ENCODE measurements at regions not wholly inside any gene's neighbourhood (a gene's known extent, or its start where the extent isn't known, plus 50 kb on each side); places are given as distances from the start of the nearest gene placed in this dataset.

- Mint-ChIP-seq H3K4me1 (peaks cover 0 to 2% (median 0%) of the 10 kb centered on the region in 3 donors), H3K27ac (peak overlapping the region in 1 of 6 donors; percentile 9), H3K9me3 (peaks cover 3 to 29% (median 14%) of the 10 kb centered on the region in 7 donors), H3K36me3 (peaks cover 3 to 8% of the 10 kb centered on the region in 2 donors), H3K4me3 (no peak overlapping the region), H3K27me3 (peaks cover 0 to 14% (median 7%) of the 10 kb centered on the region in 3 donors)
- no peak for DNase-seq
- ATAC-seq (ENCODE audit: low read depth in 2 of 2), result no peak
Measured at GRCh38 chr11:69348414-69349235, 54.7 kb downstream of the MYEOV start.

- Mint-ChIP-seq H3K27me3 (peaks cover 0 to 19% (median 7%) of the 10 kb centered on the region in 3 donors), H3K36me3 (peaks cover 3 to 8% of the 10 kb centered on the region in 2 donors), H3K27ac (no peak overlapping the region), H3K4me3 (no peak overlapping the region), H3K9me3 (peaks cover 3 to 19% (median 12%) of the 10 kb centered on the region in 7 donors), H3K4me1 (no peaks in the 10 kb centered on the region)
- DNase-seq (no peak), ATAC-seq (ENCODE audit: low read depth in 2 of 2) (no peak)
Measured at GRCh38 chr11:69350040-69350439, 56.1 kb downstream of the MYEOV start.

- Mint-ChIP-seq H3K4me1 (no peaks in the 10 kb centered on the region), H3K27me3 (peaks cover 0 to 19% (median 7%) of the 10 kb centered on the region in 3 donors), H3K9me3 (peaks cover 3 to 19% (median 12%) of the 10 kb centered on the region in 7 donors), H3K27ac (no peak overlapping the region), H3K36me3 (peaks cover 3 to 8% of the 10 kb centered on the region in 2 donors), H3K4me3 (no peak overlapping the region)
- no peak for DNase-seq
- ATAC-seq (ENCODE audit: low read depth in 2 of 2), result no peak
Measured at GRCh38 chr11:69350596-69350995, 56.6 kb downstream of the MYEOV start.

GRCh38 chr11:69351460-69351859 is 57.5 kb downstream of the MYEOV start:
- Mint-ChIP-seq H3K27me3 (peaks cover 0 to 19% (median 7%) of the 10 kb centered on the region in 3 donors), H3K27ac (no peak overlapping the region)

GRCh38 chr11:69352166-69352565 is 58.2 kb downstream of the MYEOV start:
- ATAC-seq (ENCODE audit: low read depth in 2 of 2), result no peak
- Mint-ChIP-seq H3K4me3 (no peak overlapping the region), H3K36me3 (peaks cover 3 to 8% of the 10 kb centered on the region in 2 donors), H3K4me1 (peaks cover 0 to 3% (median 2%) of the 10 kb centered on the region in 3 donors), H3K27me3 (peaks cover 0 to 19% (median 7%) of the 10 kb centered on the region in 3 donors), H3K27ac (no peak overlapping the region), H3K9me3 (peaks cover 3 to 19% (median 12%) of the 10 kb centered on the region in 7 donors)
- no peak for DNase-seq

More at GRCh38 chr11:69351460-69351859, 57.5 kb downstream of the MYEOV start:
- Mint-ChIP-seq H3K4me1 (peaks cover 0 to 2% (median 0%) of the 10 kb centered on the region in 3 donors), H3K4me3 (no peak overlapping the region), H3K36me3 (peaks cover 3 to 8% of the 10 kb centered on the region in 2 donors), H3K9me3 (peaks cover 3 to 19% (median 12%) of the 10 kb centered on the region in 7 donors)
- DNase-seq (no peak), ATAC-seq (ENCODE audit: low read depth in 2 of 2) (no peak)

- H3K27me3 Mint-ChIP-seq, result peaks cover 0 to 19% (median 7%) of the 10 kb centered on the region in 3 donors
- no peak overlapping the region for H3K4me3 Mint-ChIP-seq
- H3K4me1 Mint-ChIP-seq, result peaks cover 0 to 3% (median 2%) of the 10 kb centered on the region in 3 donors
- peak overlapping the region in 1 of 6 donors; percentile 22 for H3K27ac Mint-ChIP-seq
- ATAC-seq (ENCODE audit: low read depth in 2 of 2) (no peak), DNase-seq (no peak)
- peaks cover 3 to 8% of the 10 kb centered on the region in 2 donors for H3K36me3 Mint-ChIP-seq
- H3K9me3 Mint-ChIP-seq, result peaks cover 3 to 17% (median 12%) of the 10 kb centered on the region in 7 donors
Measured at GRCh38 chr11:69352715-69353319, 58.9 kb downstream of the MYEOV start.

- no peak for DNase-seq
- peaks cover 0 to 19% (median 7%) of the 10 kb centered on the region in 3 donors for H3K27me3 Mint-ChIP-seq
- peaks cover 0 to 3% (median 2%) of the 10 kb centered on the region in 3 donors for H3K4me1 Mint-ChIP-seq
- peaks cover 2 to 11% (median 7%) of the 10 kb centered on the region in 7 donors for H3K9me3 Mint-ChIP-seq
- peaks cover 0 to 8% of the 10 kb centered on the region in 2 donors for H3K36me3 Mint-ChIP-seq
- peak overlapping the region in 1 of 6 donors; percentile 74 for H3K27ac Mint-ChIP-seq
- no peak for ATAC-seq (ENCODE audit: low read depth in 2 of 2)
- no peak overlapping the region for H3K4me3 Mint-ChIP-seq
Measured at GRCh38 chr11:69353696-69354544, 60.0 kb downstream of the MYEOV start.

- DNase-seq, result no peak
- Mint-ChIP-seq H3K27me3 (peaks cover 0 to 19% (median 7%) of the 10 kb centered on the region in 3 donors), H3K36me3 (peaks cover 0 to 4% of the 10 kb centered on the region in 2 donors), H3K27ac (peak overlapping the region in 1 of 6 donors; percentile 24), H3K9me3 (peaks cover 2 to 7% (median 3%) of the 10 kb centered on the region in 7 donors), H3K4me1 (peaks cover 0 to 3% (median 2%) of the 10 kb centered on the region in 3 donors), H3K4me3 (no peak overlapping the region)
- no peak for ATAC-seq (ENCODE audit: low read depth in 2 of 2)
Measured at GRCh38 chr11:69354545-69354897, 60.6 kb downstream of the MYEOV start.

- no peak for ATAC-seq (ENCODE audit: low read depth in 2 of 2)
- Mint-ChIP-seq H3K36me3 (no peaks in the 10 kb centered on the region), H3K27ac (no peak overlapping the region), H3K4me3 (no peak overlapping the region), H3K27me3 (peaks cover 0 to 19% (median 7%) of the 10 kb centered on the region in 3 donors), H3K4me1 (peaks cover 0 to 3% (median 2%) of the 10 kb centered on the region in 3 donors), H3K9me3 (peaks cover 0 to 9% (median 8%) of the 10 kb centered on the region in 7 donors)
- no peak for DNase-seq
Measured at GRCh38 chr11:69355346-69355940, 61.5 kb downstream of the MYEOV start.

- Mint-ChIP-seq H3K27me3 (peaks cover 0 to 15% (median 7%) of the 10 kb centered on the region in 3 donors), H3K4me3 (no peak overlapping the region), H3K27ac (no peak overlapping the region), H3K4me1 (peaks cover 0 to 3% (median 2%) of the 10 kb centered on the region in 3 donors), H3K9me3 (peaks cover 0 to 10% (median 8%) of the 10 kb centered on the region in 7 donors), H3K36me3 (no peaks in the 10 kb centered on the region)
- ATAC-seq (ENCODE audit: low read depth in 2 of 2) (no peak), DNase-seq (no peak)
Measured at GRCh38 chr11:69355959-69356702, 62.2 kb downstream of the MYEOV start.

- Mint-ChIP-seq H3K27me3 (peaks cover 0 to 11% (median 7%) of the 10 kb centered on the region in 3 donors), H3K4me1 (peaks cover 0 to 3% (median 2%) of the 10 kb centered on the region in 3 donors), H3K27ac (peak overlapping the region in 1 of 6 donors; percentile 88), H3K4me3 (no peak overlapping the region), H3K9me3 (peaks cover 0 to 10% (median 7%) of the 10 kb centered on the region in 7 donors), H3K36me3 (no peaks in the 10 kb centered on the region)
- no peak for DNase-seq
- ATAC-seq (ENCODE audit: low read depth in 2 of 2), result no peak
Measured at GRCh38 chr11:69356703-69357457, 62.9 kb downstream of the MYEOV start.

Measured in naive B cell (primary cell).